ENCODE measurements at regions not wholly inside any gene's neighbourhood (a gene's known extent, or its start where the extent isn't known, plus 50 kb on each side); places are given as distances from the start of the nearest gene placed in this dataset.
"Not testable (repeated sequence)": the region's sequence is repeated elsewhere in the genome, so short reads cannot be mapped to it uniquely, and the experiment has no call there.

DNA sequence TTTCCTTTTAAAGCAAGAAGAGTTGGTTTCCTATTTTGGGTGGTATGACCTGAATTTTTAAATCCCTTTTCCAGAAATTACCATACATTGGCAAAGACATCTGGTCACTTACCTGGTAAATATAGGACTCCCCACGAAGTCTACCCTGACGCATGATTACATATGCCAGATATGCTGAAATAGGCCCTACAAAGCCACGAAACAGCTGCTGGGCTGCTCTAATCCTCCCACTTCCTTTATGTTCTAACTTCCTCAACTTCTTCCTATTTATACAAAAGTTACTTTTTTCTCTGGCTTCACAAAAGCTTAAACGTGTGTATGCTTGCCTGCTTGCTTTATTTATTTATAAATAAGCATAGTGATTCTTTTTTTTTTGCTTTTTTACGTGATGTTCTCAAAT is 186.0 kb upstream of the EPHA4 start:
- no peak for DNase-seq

DNA sequence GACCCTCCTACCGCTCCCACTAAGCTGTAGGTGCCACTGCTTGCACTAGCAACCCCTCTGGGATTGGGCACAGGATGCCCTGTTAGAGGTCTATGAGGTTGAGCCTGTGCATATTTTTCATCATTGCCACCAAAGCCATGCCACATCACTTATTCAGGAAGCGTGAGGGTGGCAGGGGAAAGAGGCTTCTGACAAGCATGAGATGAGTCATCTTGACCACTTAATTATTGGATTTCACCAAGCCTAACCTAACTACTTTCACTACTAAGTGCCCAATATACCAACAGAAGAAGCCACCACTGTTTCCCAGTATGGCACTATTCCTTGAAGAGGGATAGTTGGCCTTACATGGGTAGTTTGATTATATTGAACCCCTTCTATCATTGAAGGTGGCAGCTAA is 181.3 kb upstream of the EPHA4 start:
- no peak for DNase-seq

DNA sequence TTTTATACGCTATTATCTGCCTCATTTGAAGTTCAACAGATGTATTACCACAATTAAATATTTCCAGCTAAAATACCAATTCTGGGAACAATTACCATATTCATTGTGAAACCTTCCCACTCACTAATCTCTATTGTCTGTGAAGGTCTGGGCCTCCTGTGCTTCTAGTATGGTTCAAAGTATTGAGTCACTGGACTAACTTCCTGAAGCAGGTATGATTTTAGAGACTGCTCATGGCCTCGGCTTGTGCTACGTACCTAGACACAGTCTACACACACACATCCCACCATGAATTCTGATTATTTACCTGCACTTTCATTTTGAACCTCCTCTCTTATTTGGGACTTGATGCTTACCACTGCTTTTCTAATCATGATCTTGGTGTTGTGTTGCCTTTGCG is 180.7 kb upstream of the EPHA4 start:
- DNase-seq = no peak

DNA sequence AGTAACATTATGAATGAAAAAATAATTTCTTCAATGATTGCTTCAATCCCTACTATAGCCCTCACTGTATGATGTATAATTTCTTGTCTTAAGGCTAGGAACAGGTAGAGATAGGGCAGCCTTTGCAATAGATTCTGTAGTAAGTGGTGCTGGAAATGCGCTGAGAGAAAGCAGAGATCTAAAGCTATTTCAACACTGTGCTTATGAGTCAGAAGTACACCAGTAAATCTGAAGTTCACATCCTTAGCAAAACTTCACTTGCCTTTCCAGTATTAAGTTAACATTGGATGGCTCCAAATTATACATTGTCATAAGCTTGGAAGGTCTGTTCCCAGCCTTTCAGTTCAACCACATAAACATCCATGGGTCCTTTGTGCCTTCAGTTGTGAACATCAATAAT is 178.2 kb upstream of the EPHA4 start:
- no peak for DNase-seq

DNA sequence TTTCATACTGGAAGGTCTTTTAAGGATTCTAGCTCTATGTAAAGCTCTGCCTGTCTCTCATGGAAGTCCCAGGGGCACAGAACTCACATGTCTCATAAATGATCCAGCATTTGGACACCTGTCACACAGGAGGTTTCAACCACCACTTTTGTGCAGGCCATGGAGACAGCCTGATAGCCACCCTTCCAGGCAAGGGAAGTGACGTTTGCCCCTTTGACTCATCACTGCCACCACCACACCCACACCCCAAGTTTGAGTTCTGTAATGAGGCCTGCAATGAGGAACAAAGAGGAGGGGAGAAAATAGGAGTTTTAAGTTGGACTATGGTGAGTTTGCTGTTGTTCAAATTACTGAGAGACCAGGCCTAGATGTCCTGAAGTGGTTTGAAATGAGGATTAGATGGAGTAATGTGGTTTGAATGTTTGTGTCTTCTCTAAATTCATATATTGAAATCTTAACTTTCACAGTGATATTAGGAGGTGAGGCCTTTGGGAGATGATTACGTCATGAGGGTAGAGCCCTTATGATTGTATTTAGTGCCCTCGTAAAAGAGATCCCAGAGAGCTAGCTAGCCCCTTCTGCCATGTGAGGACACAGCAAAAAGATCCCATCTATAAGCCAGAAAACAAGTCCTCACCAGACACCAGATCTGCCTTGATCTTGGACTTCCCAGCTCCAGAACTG is 175.3 kb upstream of the EPHA4 start:
- DNase-seq = no peak

DNA sequence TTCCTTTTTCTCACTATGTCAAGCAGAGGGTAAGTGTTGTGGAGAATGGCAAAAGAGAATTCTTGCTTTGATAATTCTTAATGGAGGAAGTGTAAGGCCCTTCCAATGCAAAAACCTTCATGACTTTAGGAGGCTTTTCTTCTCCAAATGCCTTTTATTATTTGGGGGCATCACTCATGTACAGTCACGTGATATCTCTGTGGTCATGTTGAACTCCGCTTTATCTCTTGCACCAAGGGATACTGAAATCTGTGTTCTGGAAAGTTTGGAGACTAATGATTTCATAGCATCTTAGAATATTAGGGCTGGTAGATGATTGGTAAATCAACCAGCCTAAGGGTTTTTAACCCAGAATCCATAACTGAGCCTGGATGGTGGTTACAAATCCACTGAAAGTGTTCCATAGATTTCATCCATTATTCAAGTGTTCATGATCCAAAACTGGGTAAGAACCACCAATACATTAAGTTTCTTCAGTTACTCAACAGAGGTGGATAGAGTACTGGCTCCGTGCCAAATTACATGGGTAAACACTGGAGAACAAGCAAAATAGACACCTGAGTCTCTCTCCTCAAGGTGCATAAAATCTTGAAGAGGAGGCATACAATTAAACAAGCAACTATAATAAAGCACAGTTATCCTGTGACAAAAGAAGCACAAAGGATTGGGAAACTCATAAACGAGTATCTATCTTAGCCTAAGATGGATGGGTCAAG is 169.6 kb upstream of the EPHA4 start:
- no peak for DNase-seq

DNA sequence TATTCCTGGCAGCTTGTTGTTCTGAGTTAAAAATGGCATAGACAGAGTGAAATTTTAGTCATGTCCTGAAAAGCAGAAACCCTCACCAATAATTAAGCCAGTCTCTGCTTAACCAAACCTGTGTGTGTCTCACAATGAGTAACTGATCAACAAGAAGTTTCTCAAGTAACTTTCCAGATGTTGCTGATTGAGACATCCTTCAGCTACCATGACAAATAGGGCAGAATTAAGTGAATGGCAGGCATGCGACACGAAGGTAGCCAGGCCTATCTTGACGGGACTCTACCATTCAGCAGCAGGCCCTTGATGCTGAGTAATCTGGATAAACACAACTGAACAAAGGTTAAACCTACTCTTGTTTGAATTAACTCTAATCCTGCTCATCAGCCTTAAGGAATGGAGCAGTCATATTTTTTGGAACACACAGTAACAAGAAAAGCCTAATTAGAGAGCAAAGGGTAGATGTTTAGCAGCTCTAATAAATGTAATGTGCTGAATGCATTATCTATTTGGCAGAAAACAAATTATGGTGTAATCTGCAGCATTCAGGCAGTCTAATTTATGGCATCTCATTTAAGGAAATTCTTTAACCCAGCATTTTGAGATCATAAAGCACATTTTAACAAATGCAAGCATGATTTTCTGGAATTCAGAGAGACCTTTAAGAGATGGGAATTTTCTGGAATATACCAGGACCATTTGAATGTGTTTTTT is 159.5 kb upstream of the EPHA4 start:
- no peak for DNase-seq

DNA sequence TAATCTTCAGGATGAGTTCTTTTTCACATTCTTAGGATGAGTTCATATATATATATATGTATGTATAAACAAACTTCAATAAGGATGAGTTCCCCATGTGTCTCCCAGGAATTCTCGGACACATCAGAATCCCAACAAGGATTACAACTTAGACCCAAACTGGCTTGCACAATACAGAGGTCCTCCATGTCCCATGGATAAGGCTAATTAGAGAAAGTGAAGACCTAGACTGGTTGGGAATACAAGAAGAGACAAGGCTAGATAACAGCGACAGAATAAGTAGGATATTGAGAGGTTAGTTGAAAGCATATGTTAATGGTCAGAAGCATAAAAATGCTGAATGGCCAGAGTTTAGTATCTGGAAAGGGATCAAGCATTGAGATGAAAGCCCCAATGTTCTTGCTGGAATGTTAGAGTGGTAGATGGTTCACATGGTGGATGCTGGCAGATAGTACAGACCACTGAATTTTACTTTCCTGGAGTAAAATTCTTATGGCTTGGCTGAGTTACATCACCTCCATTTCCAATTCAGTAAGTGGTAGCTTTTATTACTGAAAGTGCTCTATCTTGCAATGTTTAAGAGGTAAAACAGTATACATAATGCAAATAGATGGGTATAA is 154.9 kb upstream of the EPHA4 start:
- no peak for DNase-seq

DNA sequence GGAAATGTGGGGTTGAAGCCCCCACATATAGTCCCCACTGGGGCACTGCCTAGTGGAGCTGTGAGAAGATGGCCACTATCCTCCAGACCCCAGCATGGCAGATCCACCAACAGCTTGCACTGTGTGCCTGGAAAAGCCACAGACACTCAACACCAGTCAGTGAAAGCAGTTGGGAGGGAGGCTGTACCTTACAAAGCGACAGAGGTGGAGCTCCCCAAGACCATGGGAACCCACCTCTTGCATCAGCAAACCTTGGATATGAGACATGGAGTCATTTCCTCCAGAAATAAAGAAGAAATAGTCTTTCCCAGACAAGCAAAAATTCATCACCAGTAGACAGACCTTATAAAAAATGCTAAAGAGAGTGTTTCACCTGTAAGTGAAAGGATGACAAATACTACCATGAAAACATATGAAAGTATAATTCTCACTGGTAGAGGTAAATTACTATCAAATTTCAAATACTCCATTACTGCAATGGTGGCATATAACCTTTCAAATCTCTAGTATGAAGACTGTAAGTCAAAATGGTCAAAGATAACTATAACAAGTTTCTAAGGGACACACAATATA is 152.6 kb upstream of the EPHA4 start:
- DNase-seq = no peak

DNA sequence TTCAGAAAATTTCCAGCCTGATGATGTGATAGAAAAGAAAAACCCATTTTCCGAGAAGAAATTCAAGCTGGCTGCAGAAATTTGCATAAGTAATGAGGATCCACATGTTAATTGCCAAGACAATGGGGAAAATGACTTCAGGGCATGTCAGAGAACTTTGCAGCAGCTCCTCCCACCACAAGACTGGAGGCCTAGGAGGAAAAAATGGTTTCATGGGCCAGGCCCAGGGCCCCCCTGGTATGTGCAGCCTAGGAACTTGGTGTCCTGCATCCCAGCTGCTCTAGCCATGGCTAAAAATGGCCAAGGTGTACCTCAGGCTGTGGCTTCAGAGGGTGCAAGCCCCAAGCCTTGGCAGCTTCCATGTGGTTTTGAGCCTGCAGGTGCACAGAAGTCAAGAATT is 152.0 kb upstream of the EPHA4 start:
- not testable (repeated sequence) for DNase-seq

DNA sequence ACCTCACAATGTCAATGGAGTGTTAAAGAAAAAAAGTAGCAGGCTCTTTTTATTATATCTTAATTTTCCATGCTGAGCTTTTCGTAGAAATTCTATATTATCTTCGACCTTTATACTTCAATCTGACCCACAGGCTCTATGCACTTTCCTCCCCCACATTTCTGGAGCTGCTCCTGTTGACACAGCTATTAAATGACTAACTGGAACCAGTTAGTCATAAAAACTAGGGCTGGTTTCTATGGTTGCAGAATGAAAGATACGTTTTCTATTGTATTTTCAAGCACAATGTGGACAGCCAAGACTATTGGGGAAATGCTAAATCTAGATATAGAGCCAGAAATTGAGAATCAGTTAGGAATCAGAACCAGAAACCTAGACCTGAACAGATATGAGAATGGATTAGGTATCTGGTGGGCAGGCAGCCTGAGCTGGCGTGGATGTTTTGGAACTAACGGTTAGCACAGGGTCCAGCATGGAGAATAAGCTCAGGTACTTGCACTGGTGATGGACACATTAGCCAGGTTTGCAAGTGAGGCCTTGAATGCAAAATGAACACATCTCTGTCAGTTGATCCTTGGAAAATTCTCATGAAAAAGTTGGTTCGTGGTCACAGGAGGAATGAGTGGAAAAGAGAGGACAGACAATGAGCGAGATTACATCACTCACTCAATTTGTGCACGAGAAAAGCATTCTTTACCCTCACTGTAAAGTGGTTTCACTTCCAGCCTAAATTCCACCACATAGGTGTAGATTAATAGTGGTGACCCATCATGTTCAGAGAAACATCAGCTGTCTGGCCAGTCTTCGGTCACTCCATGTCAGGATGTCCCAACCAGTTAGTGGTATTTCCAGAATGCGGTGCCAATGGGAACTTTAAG is 144.6 kb upstream of the EPHA4 start:
- no peak for DNase-seq

DNA sequence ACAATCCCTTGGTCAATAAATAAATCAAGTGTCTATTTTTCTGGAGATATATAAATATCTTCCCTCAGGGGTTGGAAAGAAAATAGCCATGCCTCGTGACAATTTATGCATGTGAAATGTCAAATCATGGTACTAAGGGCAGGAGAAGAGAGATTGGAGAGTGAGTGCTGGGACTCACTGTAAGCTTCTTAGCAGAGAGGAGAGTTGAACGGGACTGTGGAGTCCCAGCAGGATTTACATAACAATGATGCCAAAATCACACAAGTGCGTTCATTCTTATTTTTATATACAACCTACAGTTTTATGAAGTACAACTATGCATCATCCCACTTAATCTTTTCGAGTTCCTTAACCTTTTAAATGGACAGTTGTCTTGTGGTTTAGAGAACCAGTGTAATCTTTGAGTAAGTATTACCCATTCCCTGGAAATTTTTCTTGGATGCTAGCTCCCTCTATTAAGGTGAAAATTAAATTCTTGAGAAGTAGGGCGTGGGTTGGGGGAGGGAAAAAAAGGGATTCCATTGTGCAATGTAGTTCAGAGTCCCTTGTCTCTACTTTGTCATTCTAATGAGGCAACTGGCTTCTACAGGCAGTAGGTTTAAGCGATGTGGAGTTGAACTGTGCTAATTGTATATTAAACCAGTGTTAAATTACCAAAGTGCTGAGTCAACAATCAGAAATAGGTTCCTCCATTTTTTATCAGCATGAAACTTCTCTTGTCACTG is 143.6 kb upstream of the EPHA4 start:
- DNase-seq = no peak

DNA sequence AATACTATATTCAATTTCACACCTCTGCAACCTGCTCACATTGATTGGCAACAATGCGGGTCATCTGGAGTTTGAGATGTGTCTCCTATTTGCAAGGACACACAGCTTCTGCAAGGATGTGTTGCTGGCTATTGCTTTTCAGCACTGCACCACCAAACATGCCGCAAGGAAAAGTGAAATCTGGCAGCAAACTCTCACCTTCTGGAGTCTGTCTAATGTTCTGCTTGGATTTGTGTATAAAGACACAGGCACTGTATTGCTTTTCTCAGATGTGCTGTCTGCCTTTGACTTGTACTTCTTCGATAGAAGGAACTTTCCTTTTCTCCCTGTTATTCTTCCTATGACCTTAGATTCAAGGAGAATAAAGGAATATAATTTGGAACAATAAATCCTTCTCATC is 138.6 kb upstream of the EPHA4 start:
- DNase-seq = no peak

DNA sequence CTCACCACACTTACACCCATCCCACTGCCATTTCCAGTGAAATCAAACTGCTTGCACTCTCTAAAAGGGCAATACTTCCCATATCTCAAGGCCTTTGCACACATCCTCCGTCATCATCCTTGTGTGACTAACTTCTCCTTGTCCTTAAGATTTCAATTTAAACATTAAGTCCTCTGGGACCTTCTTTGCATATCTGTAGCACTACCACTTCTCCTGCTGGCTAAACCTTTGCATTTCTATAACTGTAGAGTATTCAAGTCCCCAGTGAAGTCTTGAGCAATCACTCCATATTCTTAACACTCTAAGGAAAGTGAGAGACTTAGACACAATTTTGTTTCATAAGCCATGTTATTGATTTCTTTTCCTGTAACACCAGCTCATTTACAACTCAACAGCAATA is 136.8 kb upstream of the EPHA4 start:
- DNase-seq = no peak

DNA sequence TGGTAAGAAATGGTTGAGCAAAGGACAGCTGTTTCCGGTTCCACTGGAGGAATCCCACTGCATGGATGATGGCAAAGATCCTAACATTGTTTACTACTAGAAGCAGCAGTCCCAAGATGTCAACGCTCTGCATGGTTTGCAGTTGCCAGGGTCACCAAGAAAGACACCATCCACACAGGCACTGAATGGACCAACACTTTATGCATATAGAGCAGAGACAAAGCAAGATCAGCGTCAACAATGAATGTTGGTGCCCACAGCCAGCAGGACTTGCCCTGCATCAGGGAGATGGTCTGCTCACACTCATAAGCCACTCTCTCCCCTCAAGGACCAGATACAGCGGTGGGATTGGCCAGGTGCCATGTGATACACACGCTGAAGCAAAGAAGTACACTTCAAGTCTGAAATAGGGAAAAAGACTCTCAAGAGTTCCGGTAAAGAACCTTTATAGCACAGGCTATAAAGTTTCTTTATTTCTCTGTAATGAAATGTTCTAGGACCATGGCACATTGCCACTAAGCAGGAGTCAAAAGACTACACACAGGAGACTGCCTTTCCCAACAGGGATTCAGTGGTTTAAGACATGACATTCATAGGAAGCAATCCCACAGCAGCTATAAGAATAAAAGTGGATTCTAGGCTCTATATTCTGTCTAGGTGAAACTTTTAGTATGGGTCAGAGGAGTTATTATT is 133.2 kb upstream of the EPHA4 start:
- DNase-seq = no peak

DNA sequence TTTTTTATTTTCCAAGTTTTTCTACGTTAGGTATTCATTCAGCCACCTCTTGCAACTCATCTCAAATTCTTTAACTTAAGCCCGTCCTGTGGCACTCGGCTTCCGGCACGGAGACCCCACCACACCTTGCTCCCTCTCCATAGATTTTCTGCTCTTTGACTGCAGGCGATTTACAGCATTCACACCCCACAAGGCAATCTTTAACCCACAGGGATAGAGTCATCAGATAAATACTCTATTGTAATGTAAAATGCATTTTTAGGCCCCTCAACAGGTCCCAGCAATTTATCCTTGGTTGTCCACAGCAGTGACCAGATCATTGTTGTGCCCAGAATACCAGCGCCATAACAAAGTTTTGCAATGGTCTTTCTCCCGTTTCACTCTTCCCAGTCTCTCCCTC is 132.3 kb upstream of the EPHA4 start:
- no peak for DNase-seq

DNA sequence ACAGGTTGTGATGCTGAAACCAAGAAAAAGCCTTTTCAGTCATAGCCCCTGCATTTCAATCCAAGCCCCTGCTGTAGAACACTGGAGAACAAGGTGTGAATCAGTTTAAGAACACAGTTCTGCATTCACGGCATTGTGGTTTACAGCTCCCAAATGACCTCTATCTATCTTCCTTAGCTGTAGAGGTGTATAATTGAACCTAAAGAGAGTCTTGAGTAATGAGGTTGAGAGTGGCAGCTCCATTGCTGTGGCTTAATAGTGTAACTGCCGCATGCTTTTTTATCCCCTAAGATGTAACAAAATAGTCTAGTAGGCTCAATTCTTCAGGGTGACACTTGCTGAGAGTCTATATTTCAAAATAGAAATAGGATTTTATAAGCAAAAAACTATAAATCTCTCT is 121.3 kb upstream of the EPHA4 start:
- DNase-seq = no peak

DNA sequence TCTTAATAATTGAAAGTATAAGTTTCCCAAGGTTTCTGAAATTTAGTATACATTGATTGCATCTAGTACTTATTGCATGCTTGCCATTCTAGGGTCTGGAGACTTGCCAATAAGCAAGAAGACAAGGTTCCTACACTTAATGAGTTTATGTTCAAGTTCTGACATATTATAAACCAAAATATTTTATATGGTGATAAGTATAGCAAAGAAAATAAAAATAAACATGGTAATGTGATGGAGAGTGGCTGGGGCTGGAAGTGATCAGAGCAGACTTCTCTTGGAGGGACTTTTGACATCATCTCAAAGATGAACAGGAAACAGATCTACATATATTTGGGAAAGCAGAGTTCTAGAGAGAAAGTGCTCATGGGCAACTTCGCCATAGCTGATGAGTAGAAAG is 119.5 kb upstream of the EPHA4 start:
- DNase-seq = no peak

DNA sequence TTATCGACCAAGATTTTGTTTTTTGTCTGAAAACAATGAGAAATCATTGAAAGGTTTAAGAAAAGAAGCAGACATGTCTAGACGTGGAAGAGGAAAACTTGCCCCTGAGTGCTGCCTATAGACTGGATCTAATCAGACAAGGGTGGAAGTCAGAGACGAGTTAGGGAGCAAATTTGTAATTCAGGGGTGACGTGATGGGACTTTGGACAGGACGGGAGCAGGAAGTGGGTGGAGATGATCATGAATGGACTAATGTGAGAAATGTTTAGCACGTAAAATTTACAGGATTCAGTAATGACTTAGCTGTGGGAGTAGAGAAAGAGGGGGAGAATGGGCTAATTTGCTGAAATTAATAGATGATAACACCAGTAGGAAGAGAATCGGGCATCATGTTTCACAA is 117.0 kb upstream of the EPHA4 start:
- DNase-seq = no peak

DNA sequence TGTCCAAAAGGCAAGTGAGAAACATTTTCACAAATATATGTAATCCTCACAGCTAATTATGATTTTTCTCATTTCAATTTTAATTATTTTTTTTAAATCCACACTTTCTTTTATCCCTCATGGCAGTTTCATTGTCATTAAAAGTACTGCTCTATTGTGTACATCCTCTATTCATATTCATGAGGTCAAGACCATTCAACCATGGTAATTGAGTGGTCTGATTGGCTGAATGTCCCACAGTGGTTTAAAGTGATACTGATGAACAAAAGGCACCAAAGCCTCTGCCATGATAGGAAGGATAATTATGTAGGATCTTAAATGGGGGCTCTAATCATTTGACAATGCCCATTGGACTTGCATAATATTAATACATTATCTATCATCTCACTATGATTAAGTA is 108.4 kb upstream of the EPHA4 start:
- DNase-seq = no peak
